SK-N-SH treated with all-trans-retinoic acid at 6 μM for 48 hours (cell line): ENCODE measurements at regions not wholly inside any gene's neighbourhood (a gene's known extent, or its start where the extent isn't known, plus 50 kb on each side); places are given as distances from the start of the nearest gene placed in this dataset.

Experiments used
- ATAC-seq: fragments of 200-7000 bp; cut with Tn5 transposase; 3 replicates; pipeline ENCODE4 v1.9.1; 2020; ENCODE audit warnings: mild to moderate bottlenecking, moderate library complexity
- ARNTL ChIP-seq: fragments of 450-650 bp; formaldehyde crosslinking; IDR thresholded peaks from 2 replicates; pipeline ENCODE4 v1.5.0; 2020; ENCODE audit warnings: low read depth, mild to moderate bottlenecking, moderate library complexity, borderline replicate concordance
- BACH2 ChIP-seq: fragments of 250-450 bp; sonication (Bioruptor Pico); IDR thresholded peaks from 2 replicates; pipeline ENCODE4 v1.9.0; 2021; ENCODE audit warnings: mild to moderate bottlenecking, borderline replicate concordance
- CREB5 ChIP-seq: fragments of 250-450 bp; sonication (Bioruptor Pico); IDR thresholded peaks from 2 replicates; pipeline ENCODE4 v1.5.1; 2020; ENCODE audit warnings: low read depth, mild to moderate bottlenecking, moderate library complexity
- CSDC2 ChIP-seq: fragments of 250-450 bp; sonication (Bioruptor Pico); IDR thresholded peaks from 2 replicates; pipeline ENCODE4 v1.5.0; 2020; ENCODE audit warnings: mild to moderate bottlenecking, moderate library complexity
- CSRNP3 ChIP-seq: fragments of 250-450 bp; sonication (Bioruptor Pico); IDR thresholded peaks from 2 replicates; pipeline ENCODE4 v1.5.1; 2021; ENCODE audit warnings: mild to moderate bottlenecking, moderate library complexity
- ESRRG ChIP-seq: fragments of 250-450 bp; sonication (Bioruptor Pico); IDR thresholded peaks from 2 replicates; pipeline ENCODE4 v1.6.1; 2021; ENCODE audit warnings: mild to moderate bottlenecking
- ISL1 ChIP-seq: fragments of 250-450 bp; sonication (Bioruptor Pico); IDR thresholded peaks from 2 replicates; pipeline ENCODE4 v2.1.2; 2022; ENCODE audit warnings: mild to moderate bottlenecking, moderate library complexity
- OSR1 ChIP-seq: fragments of 250-450 bp; sonication (Bioruptor Pico); IDR thresholded peaks from 2 replicates; pipeline ENCODE4 v1.8.0; 2022; ENCODE audit warnings: moderate library complexity, mild to moderate bottlenecking, inconsistent platforms
- PATZ1 ChIP-seq: fragments of 250-450 bp; sonication (Bioruptor Pico); IDR thresholded peaks from 2 replicates; pipeline ENCODE4 v1.8.0; 2020; ENCODE audit warnings: mild to moderate bottlenecking, moderate library complexity, borderline replicate concordance
- PPARA ChIP-seq: fragments of 250-450 bp; sonication (Bioruptor Pico); IDR thresholded peaks from 2 replicates; pipeline ENCODE4 v1.5.0; 2020; ENCODE audit warnings: mild to moderate bottlenecking, borderline replicate concordance
- SNAI2 ChIP-seq: fragments of 250-450 bp; sonication (Bioruptor Pico); IDR thresholded peaks from 2 replicates; pipeline ENCODE4 v1.5.0; 2020; ENCODE audit warnings: mild to moderate bottlenecking, moderate library complexity
- TCF4 ChIP-seq: fragments of 250-450 bp; sonication (Bioruptor Pico); IDR thresholded peaks from 2 replicates; pipeline ENCODE4 v1.8.0; 2021; ENCODE audit warnings: mild to moderate bottlenecking, moderate library complexity, borderline replicate concordance
- TOX ChIP-seq: fragments of 250-450 bp; sonication (Bioruptor Pico); IDR thresholded peaks from 2 replicates; pipeline ENCODE4 v1.8.0; 2021; ENCODE audit warnings: mild to moderate bottlenecking, moderate library complexity, borderline replicate concordance
- TSHZ2 ChIP-seq: fragments of 250-450 bp; sonication (Bioruptor Pico); IDR thresholded peaks from 2 replicates; pipeline ENCODE4 v1.5.0; 2020; ENCODE audit warnings: mild to moderate bottlenecking, moderate library complexity
- ZC3H10 ChIP-seq: fragments of 250-450 bp; sonication (Bioruptor Pico); IDR thresholded peaks from 2 replicates; pipeline ENCODE4 v1.5.1; 2021; ENCODE audit warnings: mild to moderate bottlenecking, moderate library complexity
- ZFP3 ChIP-seq: fragments of 250-450 bp; sonication (Bioruptor Pico); IDR thresholded peaks from 2 replicates; pipeline ENCODE4 v1.5.0; 2020; ENCODE audit warnings: mild to moderate bottlenecking, moderate library complexity
- ZFP30 ChIP-seq: fragments of 450-650 bp; formaldehyde crosslinking; IDR thresholded peaks from 2 replicates; pipeline ENCODE4 v1.5.0; 2022; ENCODE audit warnings: mild to moderate bottlenecking, moderate library complexity
- ZNF565 ChIP-seq: fragments of 450-650 bp; formaldehyde crosslinking; conservative IDR thresholded peaks from 2 replicates; pipeline ENCODE4 v1.5.0; 2020; ENCODE audit warnings: low read depth, mild to moderate bottlenecking, moderate library complexity
- ZNF70 ChIP-seq: fragments of 450-650 bp; formaldehyde crosslinking; IDR thresholded peaks from 2 replicates; pipeline ENCODE4 v1.5.0; 2020; ENCODE audit warnings: mild to moderate bottlenecking, moderate library complexity
- ZNF8 ChIP-seq: fragments of 450-650 bp; formaldehyde crosslinking; IDR thresholded peaks from 2 replicates; pipeline ENCODE4 v1.5.0; 2020; ENCODE audit warnings: mild to moderate bottlenecking, moderate library complexity

GRCh38 chr9:88224938-88225337 is 86.7 kb upstream of the SPATA31C2 start:
- TF ChIP-seq CSRNP3: no peak
- TF ChIP-seq TSHZ2 (CRISPR knock-in tag): no peak
- TF ChIP-seq ISL1 (CRISPR knock-in tag): no peak
- TF ChIP-seq PPARA (CRISPR knock-in tag): no peak
- no peak for TF ChIP-seq ZFP3 (CRISPR knock-in tag)
- TF ChIP-seq CREB5: no peak
- TF ChIP-seq ZNF565: no peak
- no peak for TF ChIP-seq SNAI2 (CRISPR knock-in tag)
- no peak for TF ChIP-seq ARNTL
- no peak for TF ChIP-seq ZNF70
- TF ChIP-seq ZC3H10 (CRISPR knock-in tag): no peak
- no peak for TF ChIP-seq ZFP30
- TF ChIP-seq CSDC2: no peak
- TF ChIP-seq TOX (CRISPR knock-in tag): no peak
- no peak for TF ChIP-seq ESRRG (CRISPR knock-in tag)
- TF ChIP-seq PATZ1 (CRISPR knock-in tag): no peak
- no peak for TF ChIP-seq BACH2 (CRISPR knock-in tag)
- TF ChIP-seq TCF4: no peak
- TF ChIP-seq ZNF8 (CRISPR knock-in tag): no peak

GRCh38 chr9:88221105-88221504 is 82.8 kb upstream of the SPATA31C2 start:
- TF ChIP-seq ESRRG (CRISPR knock-in tag) (no peak), CREB5 (no peak), PATZ1 (CRISPR knock-in tag) (no peak), OSR1 (CRISPR knock-in tag) (no peak), TOX (CRISPR knock-in tag) (no peak), ARNTL (no peak), ZNF8 (CRISPR knock-in tag) (no peak)
- ATAC-seq: no peak

More at GRCh38 chr9:88224938-88225337, 86.7 kb upstream of the SPATA31C2 start:
- ATAC-seq: no peak

GRCh38 chr9:88220652-88221051 is 82.4 kb upstream of the SPATA31C2 start:
- no peak for ATAC-seq
- TF ChIP-seq ZNF8 (CRISPR knock-in tag): no peak
- no peak for TF ChIP-seq OSR1 (CRISPR knock-in tag)
- TF ChIP-seq BACH2 (CRISPR knock-in tag): no peak
- no peak for TF ChIP-seq CREB5
